ENCODE measurements at regions not wholly inside any gene's neighbourhood (a gene's known extent, or its start where the extent isn't known, plus 50 kb on each side); places are given as distances from the start of the nearest gene placed in this dataset.

DNA sequence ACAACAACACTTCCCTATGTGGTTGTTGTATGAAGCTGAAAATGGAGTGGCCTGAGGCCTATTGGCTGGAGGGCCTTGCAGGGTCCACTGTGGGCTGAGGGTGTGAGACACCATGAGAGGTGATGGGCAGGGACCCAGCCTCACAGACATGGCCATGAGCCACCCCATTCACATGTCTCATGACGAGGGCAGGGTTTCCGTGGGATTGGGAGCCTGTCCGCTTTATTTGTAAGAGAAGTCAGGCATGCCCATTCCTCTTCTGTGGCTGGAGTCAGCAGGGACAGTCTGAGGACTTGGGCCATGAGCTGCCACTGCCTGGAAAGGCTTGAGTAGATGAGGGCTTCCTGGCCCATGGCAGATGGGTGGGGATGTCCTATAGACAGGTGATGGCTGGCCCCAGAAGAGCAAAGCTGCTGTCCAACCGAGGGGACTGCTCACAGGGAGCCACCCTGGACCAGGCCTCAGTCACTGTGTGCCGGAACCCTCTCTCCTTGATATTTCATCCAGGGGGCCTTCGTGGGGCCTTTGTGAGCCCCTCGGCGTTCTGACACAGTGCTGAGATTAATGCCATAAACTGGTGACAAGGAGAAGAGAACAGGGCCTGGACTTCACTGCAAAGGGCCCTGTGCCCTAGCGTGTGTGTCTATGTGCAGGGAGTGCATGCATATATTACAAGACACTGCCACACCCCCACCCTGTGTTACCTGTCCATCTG lies 971.9 kb downstream of the BRD1 start:
- Mint-ChIP-seq H3K36me3 (ENCODE audit: insufficient read depth) (no peaks in the 10 kb centered on the region), H3K4me3 (no peak overlapping the region), H3K4me1 (ENCODE audit: low read depth) (no peaks in the 10 kb centered on the region), H3K9me3 (no peaks in the 10 kb centered on the region), H3K27me3 (ENCODE audit: low read depth) (peaks cover 6% of the 10 kb centered on the region)
- ATAC-seq (no peak), DNase-seq (no peak)

- H3K36me3 Mint-ChIP-seq (ENCODE audit: insufficient read depth): no peaks in the 10 kb centered on the region
- H3K27me3 Mint-ChIP-seq (ENCODE audit: low read depth): peaks cover 4% of the 10 kb centered on the region
- no peaks in the 10 kb centered on the region for H3K4me1 Mint-ChIP-seq (ENCODE audit: low read depth)
- H3K9me3 Mint-ChIP-seq: no peaks in the 10 kb centered on the region
- DNase-seq: no peak
- ATAC-seq: no peak
- H3K4me3 Mint-ChIP-seq: no peak overlapping the region
Observed at GRCh38 chr22:48855013-48855412, 972.7 kb downstream of the BRD1 start.

DNA sequence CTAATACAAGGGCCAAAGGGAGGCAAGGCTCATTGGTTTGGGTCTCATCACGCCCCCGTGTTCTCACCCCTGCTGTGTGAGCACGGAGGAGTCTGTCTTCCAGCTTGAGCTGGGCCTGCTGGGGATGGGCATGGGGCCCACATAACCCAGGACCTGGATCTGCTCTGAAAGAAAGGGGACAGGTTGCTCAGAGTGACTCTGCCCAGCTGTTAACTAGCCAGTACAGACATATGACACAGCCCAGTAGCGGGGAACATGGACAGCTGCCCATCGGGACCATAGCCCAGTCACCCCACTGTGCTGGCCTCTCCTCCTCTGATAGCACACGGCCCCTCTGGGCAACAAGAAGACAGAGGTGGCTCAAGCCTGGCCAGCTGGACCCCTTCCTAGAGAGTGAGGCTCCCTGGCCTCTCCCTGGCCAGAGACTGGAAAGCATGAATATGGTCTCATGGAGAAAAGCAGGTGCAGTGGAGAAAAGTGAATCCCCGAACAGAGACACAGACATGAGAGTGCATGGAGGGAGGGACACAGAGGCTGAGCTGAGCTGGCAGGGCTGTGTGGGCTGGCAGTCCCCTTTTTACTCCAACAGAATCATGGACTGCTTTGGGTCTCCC lies 973.9 kb downstream of the BRD1 start:
- Mint-ChIP-seq H3K27me3 (ENCODE audit: low read depth) (peaks cover 4% of the 10 kb centered on the region), H3K4me1 (ENCODE audit: low read depth) (no peaks in the 10 kb centered on the region), H3K4me3 (no peak overlapping the region), H3K36me3 (ENCODE audit: insufficient read depth) (no peaks in the 10 kb centered on the region), H3K9me3 (no peaks in the 10 kb centered on the region)
- ATAC-seq (no peak), DNase-seq (no peak)

GRCh38 chr22:48851933-48852549 lies 975.6 kb downstream of the BRD1 start:
- H3K27me3 Mint-ChIP-seq (ENCODE audit: low read depth): peaks cover 6% of the 10 kb centered on the region
- ATAC-seq (no peak), DNase-seq (no peak)
- H3K36me3 Mint-ChIP-seq (ENCODE audit: insufficient read depth): no peaks in the 10 kb centered on the region
- H3K4me3 Mint-ChIP-seq: no peak overlapping the region
- H3K4me1 Mint-ChIP-seq (ENCODE audit: low read depth): no peaks in the 10 kb centered on the region
- no peaks in the 10 kb centered on the region for H3K9me3 Mint-ChIP-seq

DNA sequence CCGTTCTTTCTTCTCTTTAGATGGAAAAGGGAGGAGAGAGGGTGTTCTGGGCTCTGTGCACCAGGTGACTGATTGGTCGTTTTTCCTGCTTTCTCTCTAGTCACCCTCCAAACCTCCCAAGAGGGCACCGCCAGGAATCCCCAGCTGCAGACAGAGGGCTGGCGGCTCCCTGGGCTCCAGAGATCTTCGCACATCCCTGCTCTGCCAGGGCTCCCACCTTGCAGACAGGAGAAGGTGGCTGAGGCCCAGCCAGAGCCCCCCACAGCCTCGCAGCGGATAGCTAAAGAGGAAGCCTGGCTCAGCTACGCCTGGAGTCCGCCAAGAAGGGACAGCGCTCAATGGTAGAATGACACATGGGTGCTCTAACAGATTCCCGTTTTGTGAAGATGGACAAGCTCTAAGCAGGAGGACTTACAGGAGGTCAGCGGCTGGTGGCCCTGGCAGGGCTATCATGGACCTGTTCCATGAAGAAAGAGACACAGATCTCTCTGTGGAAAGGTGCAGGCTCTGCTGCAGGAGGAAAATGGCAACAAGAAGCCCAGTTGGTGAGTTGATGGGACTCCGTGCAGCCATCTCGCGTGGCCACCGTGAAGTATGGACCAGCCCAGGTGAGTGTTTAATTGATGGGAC lies 976.9 kb downstream of the BRD1 start:
- H3K4me3 Mint-ChIP-seq: no peak overlapping the region
- peaks cover 9% of the 10 kb centered on the region for H3K27me3 Mint-ChIP-seq (ENCODE audit: low read depth)
- H3K9me3 Mint-ChIP-seq: no peaks in the 10 kb centered on the region
- H3K4me1 Mint-ChIP-seq (ENCODE audit: low read depth): no peaks in the 10 kb centered on the region
- no peaks in the 10 kb centered on the region for H3K36me3 Mint-ChIP-seq (ENCODE audit: insufficient read depth)
- ATAC-seq (no peak), DNase-seq (no peak)

GRCh38 chr22:48849963-48850657 lies 977.6 kb downstream of the BRD1 start:
- Mint-ChIP-seq H3K4me1 (ENCODE audit: low read depth) (no peaks in the 10 kb centered on the region), H3K27me3 (ENCODE audit: low read depth) (peaks cover 10% of the 10 kb centered on the region), H3K9me3 (no peaks in the 10 kb centered on the region), H3K36me3 (ENCODE audit: insufficient read depth) (no peaks in the 10 kb centered on the region), H3K4me3 (no peak overlapping the region)
- DNase-seq (no peak), ATAC-seq (no peak)

DNA sequence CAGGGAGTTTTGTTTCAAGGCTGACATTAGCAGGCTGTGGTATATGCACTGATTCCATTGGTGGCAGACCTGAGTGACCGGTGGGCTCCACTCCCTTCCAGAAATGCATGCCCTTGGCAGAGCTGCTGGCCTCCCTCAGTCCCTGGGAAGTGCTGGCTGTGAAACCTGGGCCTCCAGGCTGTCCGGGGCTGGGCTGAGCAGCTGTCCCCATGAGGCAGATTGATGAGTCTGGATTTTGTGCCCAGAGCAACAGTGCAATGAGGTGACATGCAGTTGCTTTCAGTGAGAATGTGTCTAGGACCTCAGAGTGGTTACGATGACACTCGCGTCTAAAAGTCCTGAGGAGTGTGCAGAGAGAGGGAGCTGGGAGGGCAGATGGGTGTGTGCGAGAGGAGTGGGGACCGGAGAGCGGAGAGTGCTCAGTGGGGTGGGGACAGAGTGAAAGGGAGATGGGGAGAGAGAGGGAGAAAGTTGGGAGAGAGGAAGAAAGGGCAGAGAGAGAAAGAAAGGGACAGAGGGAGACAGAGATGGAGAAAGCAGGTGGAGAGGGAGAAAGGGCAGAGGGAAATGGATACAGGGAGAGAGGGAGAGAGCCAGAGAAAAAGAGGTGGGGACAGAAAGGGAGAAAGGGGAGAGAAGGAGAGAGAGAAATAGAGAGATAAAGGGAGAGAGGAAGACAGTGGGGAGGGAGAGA lies 978.3 kb downstream of the BRD1 start:
- H3K9me3 Mint-ChIP-seq: no peaks in the 10 kb centered on the region
- no peaks in the 10 kb centered on the region for H3K36me3 Mint-ChIP-seq (ENCODE audit: insufficient read depth)
- peaks cover 10% of the 10 kb centered on the region for H3K27me3 Mint-ChIP-seq (ENCODE audit: low read depth)
- ATAC-seq (no peak), DNase-seq (no peak)
- H3K4me3 Mint-ChIP-seq: no peak overlapping the region
- no peaks in the 10 kb centered on the region for H3K4me1 Mint-ChIP-seq (ENCODE audit: low read depth)

DNA sequence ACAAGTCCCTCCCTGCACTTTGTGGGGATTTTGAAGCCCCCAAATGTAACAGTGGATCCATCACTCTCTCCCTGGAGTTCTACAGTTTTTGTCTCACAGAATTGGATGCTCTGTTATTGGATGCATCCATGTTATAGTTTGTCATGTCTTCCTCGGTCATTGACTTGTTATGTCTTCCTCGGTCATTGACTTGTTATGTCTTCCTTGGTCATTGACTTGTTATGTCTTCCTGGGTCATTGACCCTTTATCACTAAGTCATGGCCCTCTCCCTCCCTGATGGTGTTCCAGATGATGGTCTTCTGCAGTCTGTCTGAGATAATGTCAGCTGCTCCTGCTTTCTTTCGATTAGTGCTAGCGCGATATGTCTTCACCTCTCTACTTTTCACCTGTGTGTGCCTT lies 981.5 kb downstream of the BRD1 start:
- Mint-ChIP-seq H3K9me3 (no peaks in the 10 kb centered on the region), H3K27me3 (ENCODE audit: low read depth) (peaks cover 10% of the 10 kb centered on the region), H3K36me3 (ENCODE audit: insufficient read depth) (no peaks in the 10 kb centered on the region), H3K4me3 (no peak overlapping the region), H3K4me1 (ENCODE audit: low read depth) (no peaks in the 10 kb centered on the region)
- ATAC-seq: no peak
- DNase-seq: no peak

DNA sequence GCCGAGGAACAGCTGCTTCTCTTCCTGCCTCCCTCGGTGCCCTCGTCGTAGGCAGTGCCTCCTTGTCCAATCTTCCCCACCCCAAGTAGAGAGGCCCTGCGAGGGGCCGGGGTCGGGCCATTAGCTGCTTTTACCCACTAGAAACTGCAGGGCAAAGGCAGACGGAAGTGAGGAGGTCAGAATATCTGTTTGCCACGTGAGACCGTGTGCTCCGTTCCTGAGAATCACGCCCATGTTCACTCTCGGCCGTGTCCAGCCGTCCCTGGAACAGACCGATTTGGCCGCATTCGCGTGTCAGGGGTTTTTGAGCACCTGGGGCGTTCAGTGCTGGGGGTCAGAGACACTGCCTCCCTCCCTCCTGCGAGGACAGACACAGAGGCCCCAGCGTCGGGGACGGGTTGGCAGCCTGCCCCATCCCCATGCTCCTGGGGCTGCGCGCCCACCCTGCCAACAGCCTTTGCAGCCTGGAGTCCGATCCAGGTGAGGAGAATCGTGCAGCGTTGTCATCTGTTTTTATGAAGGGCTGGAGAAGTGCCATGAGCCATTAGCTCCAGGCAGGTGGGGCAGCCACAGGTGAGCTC lies 982.2 kb downstream of the BRD1 start:
- H3K27me3 Mint-ChIP-seq (ENCODE audit: low read depth): peaks cover 10% of the 10 kb centered on the region
- no peaks in the 10 kb centered on the region for H3K9me3 Mint-ChIP-seq
- H3K4me1 Mint-ChIP-seq (ENCODE audit: low read depth): no peaks in the 10 kb centered on the region
- no peak for ATAC-seq
- no peak for DNase-seq
- no peaks in the 10 kb centered on the region for H3K36me3 Mint-ChIP-seq (ENCODE audit: insufficient read depth)
- H3K4me3 Mint-ChIP-seq: no peak overlapping the region

DNA sequence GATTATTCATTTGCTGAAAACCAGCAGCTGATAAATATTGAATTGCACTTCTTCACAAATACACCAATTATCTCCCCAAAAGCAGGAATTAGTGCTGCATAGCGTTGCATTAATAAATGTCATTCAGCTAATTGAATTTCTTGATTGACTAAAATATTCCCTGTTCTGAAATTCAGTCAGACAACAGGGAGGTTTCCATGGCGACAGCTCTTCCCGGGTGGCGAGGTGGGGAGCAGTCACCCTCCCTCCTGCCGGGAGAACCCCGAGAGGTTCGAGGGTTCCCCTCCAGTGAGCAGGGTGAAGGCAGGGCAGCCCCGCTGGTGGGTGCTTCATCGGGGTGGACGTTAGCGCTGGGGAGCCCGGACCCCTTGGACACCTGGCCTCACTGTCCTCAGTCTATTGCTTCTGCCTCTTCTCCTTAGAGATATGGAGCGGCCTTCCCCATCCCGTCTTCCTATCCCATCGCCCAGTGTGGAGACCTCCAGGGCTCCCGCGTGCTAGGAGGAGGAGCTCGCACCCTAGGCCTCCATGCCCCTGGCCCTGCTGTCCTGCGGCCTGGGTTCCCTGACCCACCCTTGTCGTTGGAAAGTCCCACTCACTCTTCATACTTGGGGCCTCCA lies 983.5 kb downstream of the BRD1 start:
- Mint-ChIP-seq H3K27me3 (ENCODE audit: low read depth) (peaks cover 10% of the 10 kb centered on the region), H3K4me3 (no peak overlapping the region), H3K4me1 (ENCODE audit: low read depth) (no peaks in the 10 kb centered on the region), H3K36me3 (ENCODE audit: insufficient read depth) (no peaks in the 10 kb centered on the region), H3K9me3 (no peaks in the 10 kb centered on the region)
- DNase-seq (no peak), ATAC-seq (no peak)

GRCh38 chr22:48843640-48844039 lies 984.0 kb downstream of the BRD1 start:
- H3K4me1 Mint-ChIP-seq (ENCODE audit: low read depth): no peaks in the 10 kb centered on the region
- no peak for ATAC-seq
- H3K4me3 Mint-ChIP-seq: no peak overlapping the region
- no peaks in the 10 kb centered on the region for H3K9me3 Mint-ChIP-seq
- no peak for DNase-seq
- H3K27me3 Mint-ChIP-seq (ENCODE audit: low read depth): peaks cover 10% of the 10 kb centered on the region
- H3K36me3 Mint-ChIP-seq (ENCODE audit: insufficient read depth): no peaks in the 10 kb centered on the region

DNA sequence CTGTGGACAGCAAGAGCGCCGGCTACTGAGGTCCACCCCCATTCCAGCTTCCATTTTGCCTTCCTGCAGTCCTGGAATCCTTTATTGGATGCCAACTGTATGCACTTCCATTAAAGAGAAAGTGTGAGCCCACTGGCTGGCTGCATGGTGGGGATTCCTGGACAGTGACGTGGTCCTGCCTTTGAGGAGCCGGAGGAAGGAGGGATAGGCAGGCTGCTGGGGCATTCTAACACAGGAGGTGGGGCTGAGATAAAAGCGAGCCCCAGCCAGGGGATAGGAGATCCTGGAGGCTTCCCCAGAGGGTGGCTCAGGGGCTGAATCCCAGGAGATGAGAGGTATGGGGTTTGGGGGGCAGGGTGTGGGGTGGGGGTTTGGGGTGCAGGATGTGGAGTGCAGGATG lies 984.7 kb downstream of the BRD1 start:
- H3K9me3 Mint-ChIP-seq: peaks cover 3% of the 10 kb centered on the region
- no peak overlapping the region for H3K4me3 Mint-ChIP-seq
- peaks cover 10% of the 10 kb centered on the region for H3K27me3 Mint-ChIP-seq (ENCODE audit: low read depth)
- H3K36me3 Mint-ChIP-seq (ENCODE audit: insufficient read depth): no peaks in the 10 kb centered on the region
- H3K4me1 Mint-ChIP-seq (ENCODE audit: low read depth): no peaks in the 10 kb centered on the region
- DNase-seq: no peak
- no peak for ATAC-seq

GRCh38 chr22:48842583-48842945 lies 985.1 kb downstream of the BRD1 start:
- Mint-ChIP-seq H3K4me3 (no peak overlapping the region), H3K9me3 (peaks cover 7% of the 10 kb centered on the region), H3K4me1 (ENCODE audit: low read depth) (no peaks in the 10 kb centered on the region), H3K27me3 (ENCODE audit: low read depth) (peaks cover 10% of the 10 kb centered on the region), H3K36me3 (ENCODE audit: insufficient read depth) (no peaks in the 10 kb centered on the region)
- DNase-seq (no peak), ATAC-seq (no peak)
